GM19328 (cell line): ENCODE measurements at regions not wholly inside any gene's neighbourhood (a gene's known extent, or its start where the extent isn't known, plus 50 kb on each side); places are given as distances from the start of the nearest gene placed in this dataset.

Experiments used
- ATAC-seq: cut with Tn5 transposase; IDR thresholded peaks from one replicate; pipeline ENCODE4 v1.9.1; 2021; ENCODE audit warnings: mild to moderate bottlenecking, moderate library complexity; ENCODE audit not compliant: unreplicated experiment

GRCh38 chr10:3551761-3552160, 233.2 kb downstream of the KLF6 start:
- no peak for ATAC-seq

- no peak for ATAC-seq
These were observed 235.9 kb downstream of the KLF6 start for GRCh38 chr10:3549118-3549517.

- no peak for ATAC-seq
These were observed 236.3 kb downstream of the KLF6 start for GRCh38 chr10:3548702-3549101.

GRCh38 chr10:3548076-3548475, 236.9 kb downstream of the KLF6 start:
- ATAC-seq = no peak

GRCh38 chr10:3544561-3544960, 240.4 kb downstream of the KLF6 start:
- ATAC-seq = no peak

GRCh38 chr10:3542185-3542611, 242.8 kb downstream of the KLF6 start:
- ATAC-seq = no peak

GRCh38 chr10:3539696-3540383, 245.2 kb downstream of the KLF6 start:
- ATAC-seq = no peak

- ATAC-seq = no peak
These were observed 246.1 kb downstream of the KLF6 start for GRCh38 chr10:3538656-3539531.

- no peak for ATAC-seq
These were observed 246.7 kb downstream of the KLF6 start for GRCh38 chr10:3538291-3538655.

- ATAC-seq = no peak
These were observed 247.5 kb downstream of the KLF6 start for GRCh38 chr10:3537518-3537917.

GRCh38 chr10:3535001-3535400, 250.0 kb downstream of the KLF6 start:
- ATAC-seq = no peak

- ATAC-seq = no peak
These were observed 250.6 kb downstream of the KLF6 start for GRCh38 chr10:3534433-3534832.

- no peak for ATAC-seq
These were observed 251.7 kb downstream of the KLF6 start for GRCh38 chr10:3533296-3533695.

- no peak for ATAC-seq
These were observed 252.4 kb downstream of the KLF6 start for GRCh38 chr10:3532644-3533043.

GRCh38 chr10:3531670-3532069, 253.3 kb downstream of the KLF6 start:
- ATAC-seq = no peak

GRCh38 chr10:3530783-3531645, 254.0 kb downstream of the KLF6 start:
- ATAC-seq = no peak

- no peak for ATAC-seq
These were observed 254.7 kb downstream of the KLF6 start for GRCh38 chr10:3530346-3530745.

GRCh38 chr10:3529691-3530090, 255.3 kb downstream of the KLF6 start:
- ATAC-seq = no peak

GRCh38 chr10:3528823-3529403, 256.1 kb downstream of the KLF6 start:
- ATAC-seq = no peak

GRCh38 chr10:3528271-3528670, 256.7 kb downstream of the KLF6 start:
- no peak for ATAC-seq

GRCh38 chr10:3527869-3528268, 257.1 kb downstream of the KLF6 start:
- ATAC-seq = no peak
